ENCODE measurements at regions not wholly inside any gene's neighbourhood (a gene's known extent, or its start where the extent isn't known, plus 50 kb on each side); places are given as distances from the start of the nearest gene placed in this dataset.
"Not testable (repeated sequence)": the region's sequence is repeated elsewhere in the genome, so short reads cannot be mapped to it uniquely, and the experiment has no call there.

DNA sequence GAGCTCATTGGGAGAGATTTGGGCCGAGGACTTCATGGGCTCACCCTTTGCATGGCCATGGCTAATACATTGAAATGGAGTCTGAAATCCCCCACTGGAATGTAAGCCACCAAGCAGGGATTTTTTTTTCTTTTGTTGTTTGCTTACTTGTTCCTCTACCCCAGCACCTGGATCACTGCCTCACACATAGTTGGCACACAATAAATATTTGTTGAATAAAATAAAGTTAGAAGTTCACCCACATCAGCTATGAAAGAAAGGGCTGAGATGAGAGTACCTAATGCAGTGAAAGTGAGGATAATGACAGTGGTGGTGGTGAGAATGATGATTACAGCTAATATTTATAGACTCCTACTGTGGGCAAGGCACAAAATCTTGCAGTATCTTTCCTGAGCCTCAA lies 98.1 kb upstream of the ANXA1 start:
- DNase-seq = no peak

DNA sequence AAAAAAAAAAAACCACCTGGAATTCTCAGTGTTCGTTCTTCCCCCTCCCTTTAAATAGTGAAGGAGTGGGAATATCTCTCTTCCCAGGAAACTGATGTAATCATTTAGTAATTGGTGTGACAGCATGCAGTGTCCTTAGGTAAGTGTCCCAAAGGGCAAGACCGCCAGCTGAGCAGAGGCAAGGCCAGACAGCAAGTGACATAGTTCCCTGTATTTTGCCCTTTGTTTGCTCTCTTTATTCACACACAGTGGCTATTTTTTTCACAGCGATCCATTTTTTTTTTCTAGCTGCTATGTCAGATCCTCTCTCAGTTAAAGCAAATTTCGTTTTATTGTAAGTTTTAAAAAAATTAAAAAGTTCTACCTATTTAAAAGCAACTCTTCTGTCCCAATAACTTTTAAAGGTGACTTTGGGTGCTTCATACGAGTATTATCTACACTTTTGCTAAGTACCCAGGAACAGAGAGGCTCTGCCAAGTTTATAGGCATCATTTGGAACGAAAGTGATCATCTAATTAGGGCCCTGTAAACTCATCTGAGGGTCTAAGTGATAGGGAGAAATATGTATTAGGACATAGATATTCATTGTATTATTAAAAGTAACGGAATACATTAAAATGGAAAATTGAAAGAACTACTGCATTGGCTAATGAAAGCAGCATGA lies 98.2 kb upstream of the ALDH1A1 start:
- no peak for DNase-seq

DNA sequence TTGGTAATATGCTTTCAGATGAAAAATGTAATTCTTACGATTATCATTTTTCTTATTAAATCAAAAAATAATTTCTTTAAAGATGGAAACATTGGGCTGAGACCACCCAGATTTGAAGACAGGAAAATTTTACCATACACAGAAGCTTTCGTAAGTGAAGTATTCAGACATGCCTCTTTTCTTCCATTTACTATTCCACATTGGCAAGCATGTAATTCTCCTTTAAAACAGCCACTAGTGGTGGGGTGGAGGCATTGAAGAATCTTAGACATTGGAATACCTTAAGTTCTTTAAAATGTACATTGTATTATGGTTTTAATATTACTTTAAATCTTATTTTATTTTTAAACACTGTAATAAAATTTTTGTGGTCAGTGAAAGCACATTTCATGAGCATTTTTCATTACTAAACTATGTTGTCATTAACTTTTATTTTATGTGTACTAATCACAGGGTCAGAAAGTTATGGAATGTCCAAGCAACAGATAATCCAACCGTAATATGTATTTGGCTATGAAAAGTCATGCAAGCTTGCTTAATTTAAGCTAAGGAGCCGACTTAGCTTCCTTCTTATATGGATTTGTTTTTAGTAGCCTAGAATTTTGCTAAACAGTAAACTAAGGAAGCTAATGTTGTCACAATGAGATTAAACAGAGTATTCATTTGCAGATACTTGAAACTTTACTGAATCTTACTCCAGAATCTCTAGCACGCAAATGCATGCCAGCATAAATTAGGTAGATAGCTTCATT lies 97.4 kb upstream of the ALDH1A1 start:
- DNase-seq = no peak

DNA sequence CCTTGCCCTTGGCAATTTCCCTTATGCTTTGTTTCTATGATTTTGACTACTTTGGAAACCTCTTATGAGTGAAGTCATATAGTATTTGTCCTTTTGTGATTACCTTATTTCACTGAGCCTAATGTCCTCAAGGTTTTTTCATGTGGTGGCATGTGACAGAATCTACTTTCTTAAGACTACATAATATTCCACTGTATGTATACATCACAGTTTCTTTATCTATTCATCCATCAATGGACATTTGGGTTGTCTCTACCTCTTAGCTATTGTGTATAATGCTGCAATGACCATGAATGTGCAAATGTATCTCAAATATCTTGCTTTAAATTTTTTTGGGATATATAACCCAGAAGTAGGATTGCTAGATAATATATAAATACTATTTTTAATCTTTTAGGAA lies 96.4 kb upstream of the ALDH1A1 start:
- no peak for DNase-seq

DNA sequence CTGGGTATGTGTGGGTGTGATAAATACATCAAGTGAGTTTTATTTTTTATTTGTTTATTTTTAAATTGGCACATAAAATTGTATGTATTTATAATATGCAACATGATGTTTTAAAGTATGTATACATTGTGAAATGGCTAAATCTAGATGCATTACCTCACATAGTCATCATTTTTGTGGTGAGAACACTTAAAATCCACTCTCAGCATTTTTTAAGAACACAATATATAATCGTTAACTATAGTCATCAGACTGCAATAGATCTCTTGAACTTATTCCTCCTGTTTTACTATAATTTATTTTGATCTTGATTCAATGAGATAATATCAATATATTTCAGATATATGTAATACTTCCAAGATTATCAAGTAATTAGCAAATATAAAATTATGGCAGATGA lies 93.9 kb upstream of the ALDH1A1 start:
- no peak for DNase-seq

DNA sequence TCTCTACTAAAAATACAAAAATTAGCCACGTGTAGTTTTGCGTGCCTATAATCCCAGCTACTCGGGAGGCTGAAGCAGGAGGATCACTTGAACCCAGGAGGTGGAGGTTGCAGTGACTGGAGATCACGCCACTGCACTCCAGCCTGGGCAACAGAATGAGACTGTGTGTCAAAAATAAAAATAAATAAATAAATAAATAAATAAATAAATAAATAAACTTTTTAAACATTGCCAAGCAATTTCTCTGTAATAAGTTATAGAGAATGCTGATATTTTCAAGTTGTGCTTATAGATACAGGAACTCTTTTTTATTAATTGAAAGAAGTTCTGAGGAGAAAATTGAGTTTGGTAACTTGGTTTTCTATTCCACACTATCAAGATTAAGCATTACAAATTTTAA lies 91.9 kb upstream of the ALDH1A1 start:
- not testable (repeated sequence) for DNase-seq

DNA sequence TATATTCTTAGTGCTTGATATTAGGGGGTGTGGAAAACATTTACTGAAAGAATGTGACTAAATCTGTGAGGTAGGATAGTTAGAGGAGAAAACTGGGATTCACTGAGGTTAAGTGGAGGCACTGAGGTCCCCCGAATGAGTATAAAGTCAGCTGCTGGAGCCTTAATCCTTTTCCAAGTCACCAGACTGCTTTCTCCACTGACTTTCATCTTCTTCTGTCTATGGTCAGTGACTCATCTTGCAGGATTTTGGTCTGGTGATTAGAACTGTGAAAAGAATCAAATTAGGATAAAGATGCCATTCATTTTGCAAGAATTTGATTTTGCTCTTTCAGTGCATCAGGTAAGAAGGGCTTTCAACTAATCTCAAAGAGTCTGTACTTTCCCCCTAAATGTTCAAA lies 89.3 kb upstream of the ALDH1A1 start:
- no peak for DNase-seq

DNA sequence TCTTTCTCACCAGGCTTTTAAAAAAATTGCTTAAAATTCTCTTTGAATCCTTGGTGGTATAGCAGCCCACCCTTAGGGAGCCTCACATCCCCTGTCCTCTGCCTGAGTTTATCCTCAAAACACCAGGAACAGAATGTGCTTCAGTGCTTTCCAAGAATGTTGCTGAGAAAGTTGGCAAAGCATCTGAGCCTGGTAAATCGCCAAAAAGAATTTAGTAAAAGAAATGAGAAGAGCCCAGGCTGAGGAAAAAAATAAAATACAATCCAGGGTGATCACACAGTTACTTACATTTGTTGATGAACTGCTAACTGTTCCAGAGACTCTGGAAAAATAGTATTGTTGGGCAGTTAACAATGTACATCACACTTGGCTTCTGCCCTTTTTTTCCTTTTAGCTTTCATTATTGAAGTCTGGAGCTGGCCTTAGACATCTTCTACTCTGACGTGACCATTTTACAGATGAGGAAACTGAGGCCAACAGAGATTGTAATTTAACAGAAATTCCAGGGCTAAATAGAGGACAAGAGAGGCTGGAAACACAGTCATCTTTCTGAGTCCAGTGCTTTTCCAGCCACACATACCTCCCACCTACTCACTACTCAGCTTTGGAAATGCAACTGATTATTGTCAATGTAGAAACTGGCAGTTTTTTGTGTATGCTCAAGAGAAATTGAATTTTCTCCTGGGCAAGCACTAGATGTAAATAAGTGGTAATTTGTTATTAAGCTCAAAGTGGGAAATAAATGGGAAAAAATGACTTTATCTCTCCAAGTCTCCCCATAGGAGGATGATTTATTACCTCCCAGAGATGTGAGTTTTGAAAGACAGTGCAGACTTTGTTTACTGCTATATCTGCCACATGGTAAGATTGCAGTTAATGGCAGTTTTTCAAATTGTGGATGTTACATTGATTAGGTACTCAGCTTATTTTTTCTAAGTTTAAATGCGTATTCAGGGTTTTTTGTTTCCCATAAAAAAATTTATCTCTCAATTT lies 86.7 kb upstream of the ALDH1A1 start:
- no peak for DNase-seq

DNA sequence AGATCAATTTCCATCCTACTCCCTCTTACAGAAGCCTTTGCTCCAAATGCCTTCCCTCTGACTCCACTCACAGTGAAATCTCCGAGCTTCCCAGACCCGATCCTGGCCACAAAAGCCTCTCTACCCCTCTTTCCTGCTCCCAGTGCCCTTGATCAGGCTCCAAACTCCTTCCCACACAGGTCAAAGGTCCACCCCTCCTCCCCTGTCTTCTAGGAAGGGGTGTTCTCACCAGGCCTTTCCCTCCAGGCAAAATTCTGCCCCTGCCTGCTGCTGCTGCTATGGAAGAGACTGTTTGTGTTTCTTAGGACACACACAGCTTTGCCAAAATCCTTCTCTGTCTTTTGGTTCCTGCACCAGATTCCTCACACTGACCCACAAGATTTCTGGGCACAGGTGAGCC lies 85.8 kb upstream of the ALDH1A1 start:
- DNase-seq = no peak

DNA sequence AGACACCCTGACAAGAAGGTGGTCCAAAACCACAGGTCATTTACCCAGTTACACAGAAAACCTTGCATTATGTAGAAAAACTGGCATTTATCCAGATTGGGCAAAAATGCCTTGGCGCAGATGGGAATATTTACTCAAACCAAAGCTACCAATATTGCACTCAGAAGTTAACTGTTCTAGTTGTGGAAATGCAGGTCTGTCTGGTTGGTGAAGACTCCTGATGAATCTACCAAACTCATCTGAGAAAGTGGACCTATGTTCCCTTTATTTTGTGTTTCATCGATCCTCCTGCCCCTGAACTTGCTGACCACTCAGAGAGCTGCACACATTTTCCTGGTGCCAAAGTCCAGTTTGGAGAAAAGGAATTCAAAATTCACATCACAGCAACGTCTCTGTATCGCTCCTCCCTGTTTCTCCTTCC lies 85.2 kb upstream of the ALDH1A1 start:
- no peak for DNase-seq

DNA sequence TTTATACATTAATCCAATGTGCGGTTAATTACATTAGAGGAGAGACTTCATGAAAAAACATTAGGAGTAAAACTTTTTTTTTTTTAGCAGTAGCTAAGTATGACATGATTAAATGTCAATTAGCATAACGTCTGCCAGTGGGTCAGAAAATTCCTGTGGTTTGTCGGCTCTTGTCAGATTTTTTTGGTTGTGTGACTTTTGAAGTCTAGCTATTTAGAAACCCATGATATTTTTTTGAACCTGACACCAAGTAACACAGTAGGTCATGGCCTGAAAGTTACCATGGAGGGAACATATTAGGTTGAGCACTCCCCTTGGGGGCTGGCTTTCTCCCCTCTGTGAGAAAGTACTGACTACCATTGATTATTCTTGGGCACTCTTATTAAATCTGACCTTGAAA lies 84.8 kb upstream of the ALDH1A1 start:
- no peak for DNase-seq

DNA sequence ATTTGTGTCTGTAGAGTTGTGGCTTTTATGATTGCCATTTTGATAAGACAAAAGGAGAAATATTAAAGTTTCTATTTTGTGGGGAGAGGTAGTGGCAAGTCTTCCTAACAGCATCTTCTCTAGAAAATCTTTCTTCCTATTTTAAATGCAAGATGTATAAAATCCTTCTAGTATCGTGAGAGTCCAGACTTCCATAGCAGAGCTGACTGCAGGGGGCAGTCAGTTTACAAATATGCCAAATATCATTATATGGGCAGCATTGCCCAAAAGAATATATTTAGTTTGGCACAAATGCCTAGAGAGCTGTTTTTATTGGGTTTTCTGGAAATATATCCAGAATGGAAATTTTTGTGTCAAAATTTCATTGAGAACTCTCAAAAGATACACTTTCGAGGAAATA lies 82.1 kb upstream of the ALDH1A1 start:
- no peak for DNase-seq

DNA sequence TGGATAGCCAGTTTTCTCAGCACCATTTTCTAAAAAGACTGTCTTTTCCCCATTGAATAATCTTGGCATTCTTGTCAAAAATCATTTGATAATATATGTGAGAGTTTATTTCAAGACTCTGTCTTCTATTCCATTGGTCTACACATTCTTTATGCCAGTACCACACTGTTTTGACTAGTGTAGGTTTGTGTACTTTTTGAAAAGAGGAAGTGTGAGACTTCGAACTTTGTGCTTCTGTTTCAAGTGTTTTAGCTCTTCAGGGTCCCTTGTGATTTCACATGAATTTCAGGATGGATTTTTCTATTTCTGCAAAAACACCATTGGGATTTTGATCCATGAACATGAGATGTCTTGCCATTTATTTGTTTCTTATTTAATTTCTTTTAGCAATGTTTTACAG lies 78.5 kb upstream of the ALDH1A1 start:
- no peak for DNase-seq

DNA sequence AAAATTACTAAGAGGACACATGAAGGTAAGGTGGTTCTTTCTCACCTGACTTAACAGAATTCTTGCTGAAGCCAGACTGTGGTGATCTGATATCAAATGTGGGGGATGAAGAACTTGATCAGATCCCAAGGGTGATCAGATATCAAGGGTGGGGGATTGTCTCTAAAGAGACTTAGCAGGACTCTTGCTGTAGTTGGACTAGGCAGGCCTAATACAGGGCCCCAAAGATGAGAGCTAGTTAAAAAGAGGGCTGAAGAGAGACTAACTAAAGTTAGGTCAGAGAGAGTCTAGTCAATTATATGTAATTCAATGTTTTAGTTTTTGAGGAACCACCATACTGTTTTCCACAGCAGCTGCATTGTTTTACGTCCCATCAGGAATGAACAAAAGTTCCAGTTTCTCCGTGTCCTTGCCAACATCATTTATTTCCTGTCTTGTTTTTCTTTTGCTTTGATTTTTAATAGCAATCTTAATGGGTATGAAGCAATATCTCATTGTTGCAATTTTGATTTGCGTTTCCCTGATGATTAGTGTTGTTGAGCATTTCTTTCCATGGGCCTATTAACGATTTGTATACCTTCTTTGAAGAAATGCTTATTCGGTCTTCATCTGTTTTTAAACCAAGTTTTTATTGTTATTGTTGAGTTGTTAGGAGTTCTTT lies 77.6 kb upstream of the ALDH1A1 start:
- no peak for DNase-seq

DNA sequence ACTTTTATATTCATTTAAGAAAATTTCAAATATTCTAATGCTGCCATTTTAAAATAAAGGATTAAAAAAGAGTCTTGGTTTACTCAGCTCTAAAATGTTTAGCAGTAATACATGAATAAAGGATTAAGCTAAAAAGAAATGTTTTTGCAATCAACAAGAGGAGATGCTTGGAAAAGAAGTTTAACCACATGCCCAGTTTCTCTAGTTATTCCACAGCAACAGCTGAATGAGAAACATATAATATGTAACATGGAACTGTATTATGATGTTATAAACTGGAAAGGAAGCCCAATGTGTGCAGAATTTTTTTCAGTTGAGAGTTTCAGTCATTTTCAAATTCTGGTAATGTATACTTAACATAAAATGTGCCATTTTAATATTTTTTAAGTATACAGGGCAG lies 76.5 kb upstream of the ALDH1A1 start:
- no peak for DNase-seq

DNA sequence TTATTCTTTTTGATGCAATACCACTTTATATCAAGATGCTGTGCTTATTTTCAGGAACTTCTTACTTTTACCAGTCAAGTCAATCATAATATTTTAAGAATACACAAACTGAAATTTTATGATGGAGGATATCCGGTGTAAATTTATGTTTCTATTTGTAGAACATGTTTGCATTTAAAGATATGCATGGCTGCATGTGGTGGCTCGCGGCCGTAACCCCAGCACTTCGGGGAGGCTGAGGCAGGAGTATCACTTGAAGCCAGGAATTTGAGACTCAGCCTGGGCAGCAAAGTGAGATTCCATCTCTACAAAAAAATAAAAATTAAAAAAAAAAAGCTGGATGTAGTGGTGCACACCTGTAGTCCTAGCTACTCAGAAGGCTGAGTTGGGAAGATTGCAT lies 73.5 kb upstream of the ALDH1A1 start:
- DNase-seq = no peak

DNA sequence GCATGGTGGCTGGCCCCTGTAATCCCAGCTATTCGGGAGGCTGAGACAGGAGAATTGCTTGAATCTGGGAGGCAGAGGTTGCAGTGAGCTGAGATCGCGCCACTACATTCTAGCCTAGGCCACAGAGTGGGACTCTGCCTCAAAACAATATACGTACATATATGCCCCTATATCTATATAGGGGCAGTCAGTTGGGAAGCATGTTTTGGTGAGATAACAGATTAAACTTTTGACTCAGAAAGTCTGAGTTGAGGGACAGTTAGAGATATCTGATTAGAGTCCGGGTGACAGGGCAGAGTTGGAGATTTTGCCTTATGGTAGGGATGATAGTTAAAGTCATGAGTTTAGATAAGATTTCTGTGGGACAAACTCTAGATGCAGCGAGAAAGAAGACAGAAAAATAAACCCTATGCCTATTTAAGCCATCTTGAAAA lies 71.8 kb upstream of the ALDH1A1 start:
- no peak for DNase-seq

DNA sequence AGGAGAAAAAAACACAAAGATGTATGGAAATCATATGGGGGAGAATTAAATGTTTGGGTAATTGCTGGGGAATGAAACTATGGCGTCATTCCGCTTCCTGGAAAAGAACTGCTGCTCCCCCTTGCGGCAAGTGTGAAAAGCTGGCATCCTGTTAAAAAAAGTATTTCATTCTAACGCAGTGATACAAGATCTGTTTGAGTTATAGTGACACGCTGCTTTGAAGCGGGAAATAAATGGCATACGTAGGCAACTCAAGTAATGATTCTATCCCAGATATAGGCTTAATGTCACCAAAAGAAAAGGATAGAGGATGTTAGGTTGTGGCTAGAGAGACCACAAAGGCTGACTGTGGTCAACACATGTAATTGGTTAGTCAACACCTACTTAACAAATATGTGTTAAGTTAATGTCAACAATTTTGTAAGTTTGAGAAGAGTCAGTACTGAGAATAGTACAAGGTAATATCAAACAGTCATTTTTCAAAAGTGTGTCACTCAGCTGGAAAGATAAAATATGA lies 70.2 kb upstream of the ALDH1A1 start:
- DNase-seq = peak; percentile 30 to 31

DNA sequence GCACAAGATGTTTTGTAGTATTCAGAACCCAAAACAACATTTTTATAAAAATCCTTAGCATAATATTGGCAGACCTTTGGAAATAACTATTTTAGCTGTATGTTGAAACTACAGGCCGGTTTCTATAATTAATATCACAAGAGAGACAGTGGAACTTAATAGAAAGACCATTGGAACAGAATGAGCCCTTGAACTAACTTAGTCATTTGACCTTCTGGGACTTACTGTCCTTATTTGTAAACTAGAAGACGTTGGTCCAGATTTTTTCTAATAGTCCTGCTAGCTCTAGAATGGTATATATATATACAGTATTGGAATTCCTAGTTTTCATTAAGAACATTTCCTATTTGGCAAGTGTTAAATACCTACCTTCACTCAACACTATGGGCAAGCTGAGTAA lies 69.5 kb upstream of the ALDH1A1 start:
- no peak for DNase-seq

DNA sequence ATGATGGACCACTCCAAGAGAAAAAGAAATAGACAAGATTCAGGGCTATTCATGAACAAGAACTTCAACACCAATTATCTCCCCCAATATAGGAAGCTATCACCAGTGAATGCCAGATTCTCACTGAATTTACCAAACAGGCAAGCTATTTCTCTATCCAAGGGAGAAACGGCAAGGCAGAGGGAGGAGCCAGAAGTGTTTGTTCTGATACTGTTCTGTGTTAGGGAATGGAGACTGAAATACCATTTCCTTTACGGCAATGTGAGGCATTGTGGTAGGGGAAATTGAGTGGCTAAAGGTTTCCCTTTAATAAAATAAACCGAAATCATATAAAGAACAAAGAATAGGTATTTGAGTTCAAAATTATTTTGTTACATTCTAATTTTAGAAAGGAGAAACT lies 68.0 kb upstream of the ALDH1A1 start:
- no peak for DNase-seq

DNA sequence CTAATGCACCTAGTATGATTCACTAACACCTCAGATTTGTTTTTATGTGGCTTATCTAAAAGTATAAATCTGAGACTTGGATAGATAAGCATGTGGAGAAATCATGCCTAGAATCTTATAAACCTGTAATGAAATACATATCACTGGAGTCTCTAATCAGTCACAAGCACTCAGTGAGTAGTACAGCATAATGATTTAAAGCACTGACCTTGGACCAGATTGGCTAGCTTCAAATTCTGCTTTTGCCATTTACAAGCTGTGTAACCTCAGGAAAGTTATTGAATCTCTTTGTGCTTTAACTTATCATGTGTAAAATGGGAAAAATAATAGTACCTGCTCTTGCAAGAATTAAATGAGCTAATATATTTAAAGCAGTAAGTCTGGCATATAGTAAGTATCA lies 61.2 kb upstream of the ALDH1A1 start:
- no peak for DNase-seq

DNA sequence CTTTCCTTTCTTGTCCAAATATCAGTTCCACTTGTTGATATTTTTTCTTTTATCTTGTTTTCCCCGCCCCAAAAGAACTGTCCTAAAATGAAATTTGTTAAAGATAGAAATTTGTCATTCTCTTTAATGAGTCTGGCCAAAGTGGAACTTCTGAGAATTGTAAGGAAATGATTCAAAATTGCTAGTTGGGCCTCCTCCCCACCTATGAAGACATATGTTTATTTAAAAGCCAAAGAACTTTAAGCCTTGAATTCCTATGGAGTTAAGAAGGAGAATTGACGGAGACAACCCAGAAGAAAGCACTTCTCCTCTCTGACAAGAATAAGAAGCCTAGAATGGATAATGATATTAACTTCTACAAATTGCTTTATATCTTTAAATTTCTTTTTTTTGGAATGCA lies 59.1 kb upstream of the ALDH1A1 start:
- no peak for DNase-seq
